GM21360 (cell line): ENCODE measurements at regions not wholly inside any gene's neighbourhood (a gene's known extent, or its start where the extent isn't known, plus 50 kb on each side); places are given as distances from the start of the nearest gene placed in this dataset.

Experiments
- ATAC-seq: cut with Tn5 transposase; IDR thresholded peaks from one replicate; pipeline ENCODE4 v1.9.1; 2021; ENCODE audit warnings: mild to moderate bottlenecking, moderate library complexity; ENCODE audit not compliant: unreplicated experiment

- no peak for ATAC-seq
These were observed 505.3 kb upstream of the PPP2R3A start for GRCh38 chr3:135460273-135460672.

- no peak for ATAC-seq
These were observed 493.6 kb upstream of the PPP2R3A start for GRCh38 chr3:135471911-135472310.

- no peak for ATAC-seq
These were observed 492.1 kb upstream of the PPP2R3A start for GRCh38 chr3:135473449-135473848.

GRCh38 chr3:135487261-135487660 lies 478.3 kb upstream of the PPP2R3A start:
- ATAC-seq = no peak

- no peak for ATAC-seq
These were observed 475.2 kb upstream of the PPP2R3A start for GRCh38 chr3:135490219-135490915.

- no peak for ATAC-seq
These were observed 473.9 kb upstream of the PPP2R3A start for GRCh38 chr3:135491491-135492205.

- no peak for ATAC-seq
These were observed 469.6 kb upstream of the PPP2R3A start for GRCh38 chr3:135495891-135496290.

GRCh38 chr3:135497979-135498378 lies 467.5 kb upstream of the PPP2R3A start:
- ATAC-seq = no peak

- ATAC-seq = no peak
These were observed 466.1 kb upstream of the PPP2R3A start for GRCh38 chr3:135499426-135499825.

GRCh38 chr3:135500034-135500433 lies 465.5 kb upstream of the PPP2R3A start:
- no peak for ATAC-seq

GRCh38 chr3:135503065-135503759 lies 462.3 kb upstream of the PPP2R3A start:
- ATAC-seq = no peak

- ATAC-seq = no peak
These were observed 461.5 kb upstream of the PPP2R3A start for GRCh38 chr3:135503760-135504686.

- no peak for ATAC-seq
These were observed 452.1 kb upstream of the PPP2R3A start for GRCh38 chr3:135513106-135514059.

- no peak for ATAC-seq
These were observed 451.5 kb upstream of the PPP2R3A start for GRCh38 chr3:135514060-135514448.

- no peak for ATAC-seq
These were observed 449.4 kb upstream of the PPP2R3A start for GRCh38 chr3:135516143-135516542.

GRCh38 chr3:135528413-135529015 lies 437.0 kb upstream of the PPP2R3A start:
- ATAC-seq = no peak

- no peak for ATAC-seq
These were observed 433.5 kb upstream of the PPP2R3A start for GRCh38 chr3:135532021-135532420.

- no peak for ATAC-seq
These were observed 427.4 kb upstream of the PPP2R3A start for GRCh38 chr3:135538123-135538522.

GRCh38 chr3:135539351-135539750 lies 426.2 kb upstream of the PPP2R3A start:
- ATAC-seq = no peak
